Suppressor macrophage (primary cell): ENCODE measurements at regions not wholly inside any gene's neighbourhood (a gene's known extent, or its start where the extent isn't known, plus 50 kb on each side); places are given as distances from the start of the nearest gene placed in this dataset.

Experiments used
- DNase-seq, 4 experiments: peaks; one replicate each; pipeline ENCODE4 v3.0.0-alpha.2; 2020 to 2022

DNA sequence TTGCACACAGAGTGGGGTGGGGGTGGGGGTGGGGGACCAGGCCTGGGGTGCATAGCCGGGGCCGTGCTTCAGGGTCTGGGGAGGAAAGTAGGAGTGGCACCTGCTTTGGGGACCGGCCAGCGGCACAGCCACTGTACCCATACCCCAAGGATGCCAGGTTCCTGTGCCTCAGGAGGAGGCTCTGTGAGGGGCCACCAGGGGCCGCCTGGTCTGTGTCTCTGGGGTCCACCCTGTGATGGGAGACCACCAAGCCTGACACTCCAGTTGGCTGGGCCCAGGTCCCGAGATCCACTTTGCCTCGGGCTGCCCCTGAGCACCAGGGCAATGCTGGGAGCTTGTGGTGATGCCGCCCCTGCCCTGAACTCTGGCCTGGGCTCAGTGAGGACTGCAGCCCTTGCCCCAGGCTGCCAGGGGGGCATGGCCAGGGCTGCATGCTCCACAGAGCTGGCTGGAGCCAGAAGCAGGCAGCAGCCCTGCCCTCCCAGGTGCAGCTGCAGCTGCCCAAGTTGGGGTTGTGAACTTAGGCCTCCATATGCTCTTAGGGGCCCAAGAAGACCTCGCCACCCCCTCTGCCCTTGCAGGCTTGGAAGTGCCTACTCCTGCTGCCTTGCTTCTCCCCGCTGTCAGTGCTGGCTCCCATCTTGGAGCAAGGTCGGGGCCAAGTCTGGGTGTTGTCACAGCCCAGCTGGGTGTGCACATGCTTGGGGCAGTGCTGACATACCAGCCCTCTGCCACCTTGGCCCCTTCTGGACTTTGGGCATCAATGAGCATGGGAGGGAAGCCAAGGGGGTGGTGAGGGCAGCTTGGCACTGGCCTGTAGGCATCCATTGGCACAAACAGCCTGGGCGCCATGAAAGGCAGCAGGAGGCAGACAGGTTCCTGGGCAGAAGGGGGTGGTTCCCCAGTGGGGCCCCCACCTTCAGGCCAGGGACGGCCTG, 123.3 kb upstream of the THY1 start:
- DNase-seq, result no peak

DNA sequence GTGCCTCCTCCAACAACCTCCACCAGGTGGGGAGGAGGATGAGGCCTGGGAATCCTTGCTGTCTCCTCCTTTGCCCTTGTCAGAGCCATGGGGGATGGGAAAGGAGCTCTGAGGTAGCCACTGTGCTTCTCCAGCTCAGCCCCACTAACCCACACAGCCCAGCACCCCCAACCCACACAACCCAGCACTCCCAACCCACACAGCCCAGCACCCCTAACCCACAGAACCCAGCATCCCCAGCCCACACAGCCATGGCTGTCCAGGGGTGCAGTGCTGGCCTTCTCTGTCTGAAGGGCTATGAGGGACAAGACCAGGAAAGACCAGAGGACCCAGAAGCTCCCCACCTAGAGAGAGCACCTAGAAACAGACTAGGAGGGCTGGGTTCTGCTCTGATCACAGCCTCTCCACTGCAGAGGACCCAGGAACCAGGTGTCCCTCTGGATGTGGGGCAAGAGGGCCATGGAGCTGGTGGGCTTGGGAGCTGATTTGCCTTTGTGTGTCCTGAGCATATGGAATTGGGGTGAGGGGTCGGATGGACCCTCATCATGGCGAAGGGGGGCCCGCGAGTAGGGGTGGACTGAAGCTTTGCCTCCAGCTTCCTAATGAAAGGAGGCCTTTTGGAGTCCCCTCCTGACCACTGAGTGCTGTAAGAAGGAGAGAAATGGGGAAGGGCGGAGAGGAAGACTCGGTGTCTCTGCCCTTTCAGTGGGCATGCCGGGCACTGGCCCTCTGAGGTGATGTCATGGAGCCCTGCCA, 117.6 kb upstream of the THY1 start:
- peak in 3 of 4 experiments; percentile 27 to 36 (median 35) for DNase-seq

DNA sequence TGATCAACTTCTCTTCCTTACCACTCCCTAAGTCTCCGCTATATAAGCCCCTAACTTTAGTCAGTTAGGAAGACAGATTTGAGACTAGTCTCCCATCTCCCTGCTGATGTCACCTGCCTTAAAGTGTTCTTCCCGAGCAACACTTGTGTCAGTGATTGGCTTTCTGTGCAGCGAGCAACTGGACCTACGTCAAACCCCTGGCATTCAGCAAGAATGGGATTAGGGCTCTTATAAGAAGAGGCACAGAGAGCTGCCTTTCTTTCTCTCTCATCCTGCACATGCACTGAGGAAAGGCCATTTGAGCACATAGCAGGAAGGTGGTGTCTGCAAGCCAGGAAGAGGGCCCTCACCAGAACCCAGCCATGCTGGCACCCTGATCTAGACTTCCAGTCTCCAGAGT, 116.6 kb upstream of the THY1 start:
- DNase-seq, result no peak

DNA sequence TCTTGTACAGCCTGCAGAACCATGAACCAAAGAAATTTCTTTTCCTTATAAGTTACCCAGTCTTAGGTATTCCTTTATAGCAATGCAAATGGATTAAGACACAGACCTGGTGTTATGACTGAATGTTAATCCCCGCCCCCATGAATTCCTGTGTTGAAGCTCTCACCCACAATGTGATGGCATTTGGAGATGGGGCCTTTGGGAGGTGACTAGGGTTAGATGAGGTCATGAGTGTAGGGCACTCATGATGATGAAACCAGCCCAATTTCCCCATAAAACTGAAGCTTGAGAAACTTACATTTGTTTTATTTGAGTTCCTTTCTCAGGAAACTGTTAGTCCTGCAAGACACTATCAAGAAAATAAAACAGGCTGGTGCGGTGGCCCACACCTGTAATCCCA, 115.8 kb upstream of the THY1 start:
- DNase-seq, result peak; percentile 83 to 94 (median 89)

DNA sequence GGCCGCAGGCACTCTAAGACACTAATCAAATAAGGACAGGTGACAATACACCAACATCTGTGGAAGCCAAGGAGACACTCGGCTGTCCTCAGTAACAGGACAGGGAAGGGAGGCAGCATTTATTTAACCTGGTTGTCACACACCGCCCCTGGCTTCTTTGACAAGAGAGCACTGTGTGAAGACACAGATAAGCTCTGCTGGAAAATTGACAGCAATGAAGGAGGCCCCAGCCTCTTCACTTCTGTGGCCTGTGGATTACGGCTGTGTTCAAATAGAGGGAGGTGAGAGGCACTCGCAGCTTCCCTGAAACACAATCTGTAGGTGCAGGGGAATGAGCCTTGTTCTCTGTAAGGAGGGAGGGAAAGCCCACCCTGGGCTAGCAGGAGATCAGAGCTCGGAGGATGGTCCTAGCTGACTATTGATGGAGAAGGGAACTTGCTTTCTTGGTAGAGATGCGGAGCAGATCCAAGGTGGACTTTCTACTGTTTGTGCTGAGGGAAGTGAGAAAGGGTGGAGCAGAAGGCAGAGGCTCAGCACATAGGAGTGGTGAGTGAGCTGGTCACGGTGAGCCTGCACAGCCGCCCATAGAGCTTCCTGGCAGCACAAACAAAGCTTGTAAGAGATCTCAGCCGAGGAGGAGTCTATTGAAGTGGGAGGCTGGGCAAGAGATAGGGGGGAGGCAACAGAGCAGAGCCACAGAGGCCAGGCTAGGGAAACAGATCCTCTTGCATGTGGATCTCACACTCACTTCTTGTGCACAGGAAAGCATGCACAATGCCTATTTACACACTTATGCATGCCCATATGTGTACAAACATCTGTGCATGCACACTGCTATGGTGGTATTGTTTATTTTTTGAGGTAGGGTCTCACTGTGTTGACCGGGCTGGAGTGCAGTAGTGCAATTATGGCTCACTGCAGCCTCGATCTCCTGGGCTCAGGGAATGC, 114.6 kb upstream of the THY1 start:
- DNase-seq, result peak in 1 of 4 experiments; percentile 27

DNA sequence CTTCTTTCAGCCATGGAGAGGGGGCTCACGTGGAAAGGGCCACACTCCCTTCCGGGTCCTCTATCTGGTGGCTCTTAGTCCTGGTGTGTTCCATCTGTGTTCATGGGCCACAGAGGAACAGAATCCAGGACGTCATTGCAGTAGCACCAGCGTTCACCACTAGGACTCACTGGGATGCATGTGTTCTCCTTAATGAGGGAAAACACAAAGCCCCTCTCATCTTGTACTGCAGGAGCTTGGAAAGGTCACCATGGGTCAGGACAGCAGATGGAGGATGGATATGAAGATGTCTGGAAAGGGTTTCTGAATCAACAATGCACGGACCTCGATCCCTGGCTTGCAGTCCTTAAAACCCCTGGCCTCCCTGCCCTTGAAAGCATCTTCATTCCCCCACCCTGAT, 113.8 kb upstream of the THY1 start:
- no peak for DNase-seq

DNA sequence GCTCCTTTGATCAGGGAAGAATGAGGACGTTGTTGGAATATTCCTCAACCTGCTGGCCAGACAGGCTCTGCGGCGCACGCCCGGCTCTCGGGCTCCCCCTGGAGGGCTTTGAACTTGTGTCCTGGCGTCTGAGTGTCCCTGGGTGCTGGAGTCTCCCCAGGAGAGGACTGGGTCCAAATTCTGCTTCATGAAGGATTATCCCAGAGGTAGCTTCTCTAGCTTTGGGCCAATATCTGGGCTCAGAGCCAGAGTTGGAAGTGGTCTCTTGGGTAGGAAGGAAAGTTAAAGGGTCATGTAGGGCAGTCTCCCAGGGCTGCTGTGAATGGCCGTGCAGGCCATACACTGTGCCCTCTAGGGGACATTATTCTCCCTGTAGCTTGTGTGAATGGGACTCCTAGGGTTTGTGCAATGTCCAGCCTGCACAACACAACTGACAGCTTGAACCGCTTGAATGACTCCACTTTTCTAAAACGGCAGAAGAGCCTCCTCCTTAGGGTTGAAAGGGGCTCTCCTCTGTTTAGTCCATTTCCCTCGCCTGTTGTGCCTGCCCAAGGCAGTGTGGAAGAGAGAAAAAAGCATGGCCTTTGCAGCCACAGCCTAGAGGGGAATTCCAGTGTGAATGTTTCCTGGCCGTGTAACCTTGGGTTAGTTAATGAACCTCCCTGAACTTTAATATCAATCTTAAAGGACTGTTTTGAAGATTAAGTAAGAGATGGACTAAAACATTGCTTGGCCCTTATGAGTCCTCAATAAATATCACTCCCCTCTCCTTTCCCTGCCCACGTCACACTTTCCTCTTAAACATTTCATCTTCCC, 111.2 kb upstream of the THY1 start:
- peak; percentile 77 to 94 (median 91) for DNase-seq

DNA sequence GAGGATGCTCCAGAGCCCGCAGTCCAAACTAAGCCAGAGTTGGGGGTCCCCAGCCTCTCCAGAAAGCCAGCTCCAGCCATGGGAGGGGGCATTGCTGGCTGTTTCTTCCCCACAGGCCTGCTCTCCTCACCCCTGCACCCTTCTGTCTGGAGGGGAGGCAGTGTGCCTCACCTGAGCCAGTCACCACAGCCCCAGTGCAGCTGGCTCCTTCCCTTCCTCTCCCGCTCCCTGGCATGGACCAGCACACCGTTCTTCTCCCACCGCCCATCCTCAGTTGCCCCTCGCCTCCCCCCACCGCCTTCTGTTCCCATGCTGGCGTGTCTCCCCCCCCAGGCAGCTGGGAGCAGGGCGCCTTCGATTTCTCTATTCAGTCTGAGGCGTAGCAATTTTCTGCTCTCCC, 110.5 kb upstream of the THY1 start:
- no peak for DNase-seq

DNA sequence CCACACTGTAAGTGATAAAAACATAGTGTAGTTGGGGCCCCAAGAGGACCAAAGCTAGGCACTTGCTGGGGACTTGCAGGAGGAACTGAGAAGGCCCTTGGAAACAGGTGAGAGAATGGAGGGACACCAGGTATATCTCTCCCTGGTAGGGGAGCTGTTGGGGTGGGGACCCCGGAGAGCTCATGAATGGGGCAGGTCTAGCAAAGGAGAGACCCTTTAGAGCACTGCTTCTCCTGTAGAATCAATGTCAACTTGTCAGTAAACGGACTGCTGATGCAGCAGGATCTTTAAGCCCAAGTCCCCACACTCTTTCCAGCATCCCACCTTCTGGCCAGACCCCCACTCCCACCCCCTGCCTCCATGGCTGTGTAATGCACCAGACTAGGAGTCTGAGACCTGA, 109.6 kb upstream of the THY1 start:
- no peak for DNase-seq

DNA sequence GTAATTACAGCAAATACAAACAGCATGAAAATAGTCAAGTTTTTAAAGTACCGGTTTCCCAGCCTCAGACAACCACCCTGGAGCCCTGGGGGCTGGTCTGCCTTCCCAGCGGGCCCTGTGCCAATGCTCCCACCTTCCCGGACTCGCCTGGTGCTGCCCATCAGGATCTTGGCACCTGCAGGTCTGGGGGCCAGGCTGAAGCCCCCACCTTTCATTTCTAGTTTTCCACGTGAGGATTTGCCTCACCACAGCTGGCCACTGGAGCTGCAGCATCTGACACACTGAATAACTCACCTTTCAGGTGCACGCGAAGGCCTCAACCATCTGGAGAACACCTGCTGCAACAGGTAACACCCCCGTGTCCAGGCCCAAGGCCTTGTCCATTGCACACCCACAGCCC, 108.7 kb upstream of the THY1 start:
- DNase-seq, result no peak

DNA sequence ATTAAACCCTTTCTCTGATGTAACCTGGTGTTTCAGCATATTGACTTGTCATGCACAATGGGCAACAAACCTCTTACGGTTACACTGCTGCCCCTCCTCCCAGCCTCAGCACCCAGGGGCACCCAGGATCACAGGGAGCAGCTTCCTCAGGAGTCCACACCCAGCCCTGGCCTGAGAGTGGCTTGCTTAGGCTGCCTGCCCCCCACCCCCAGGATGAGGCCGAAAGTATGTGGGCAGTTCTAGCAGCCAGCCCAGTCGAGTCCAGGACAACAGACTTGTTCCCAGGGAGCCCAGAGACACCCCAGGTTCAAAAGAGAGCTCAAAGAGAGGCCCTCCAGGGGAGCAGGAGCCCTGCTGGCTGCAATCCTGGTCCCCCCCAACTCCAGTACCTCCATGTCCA, 108.1 kb upstream of the THY1 start:
- no peak for DNase-seq

DNA sequence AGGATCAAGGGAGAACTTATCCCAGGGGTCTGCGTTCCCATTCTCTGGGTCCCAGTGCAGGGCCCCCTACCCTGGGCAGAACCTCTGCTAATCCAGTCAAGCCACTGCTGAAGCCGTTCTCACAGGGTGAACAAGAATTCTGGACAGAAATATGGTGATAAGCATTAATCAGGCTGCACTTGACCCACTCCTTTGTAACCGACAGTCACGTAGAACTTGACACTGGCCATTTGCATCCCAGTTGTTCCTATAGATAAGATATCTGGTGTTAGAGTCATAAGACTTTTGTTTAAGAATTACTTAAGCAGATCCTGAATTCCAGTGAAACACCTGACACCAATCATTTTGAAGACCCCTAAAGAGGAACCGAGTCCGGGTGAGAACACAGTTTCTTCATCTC, 107.5 kb upstream of the THY1 start:
- no peak for DNase-seq

DNA sequence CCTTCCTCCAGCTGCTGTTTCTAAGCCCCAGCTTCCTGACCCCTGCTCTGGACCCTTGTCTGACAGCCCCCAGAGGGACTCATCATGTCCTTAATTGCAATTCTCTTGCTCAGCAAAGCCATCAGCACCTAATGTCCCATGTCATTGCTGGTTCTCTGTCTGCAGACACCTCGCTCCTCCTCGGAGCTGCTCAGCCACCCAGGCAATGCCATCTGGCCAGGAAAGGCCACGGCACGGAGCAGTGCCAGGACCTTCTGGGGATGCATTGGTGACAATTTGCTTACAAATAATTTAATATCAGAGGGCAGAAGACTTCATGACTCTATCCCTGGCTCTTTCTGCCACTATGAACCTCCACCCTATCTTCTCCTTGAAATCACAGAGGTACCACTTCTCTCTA, 107.0 kb upstream of the THY1 start:
- no peak for DNase-seq

DNA sequence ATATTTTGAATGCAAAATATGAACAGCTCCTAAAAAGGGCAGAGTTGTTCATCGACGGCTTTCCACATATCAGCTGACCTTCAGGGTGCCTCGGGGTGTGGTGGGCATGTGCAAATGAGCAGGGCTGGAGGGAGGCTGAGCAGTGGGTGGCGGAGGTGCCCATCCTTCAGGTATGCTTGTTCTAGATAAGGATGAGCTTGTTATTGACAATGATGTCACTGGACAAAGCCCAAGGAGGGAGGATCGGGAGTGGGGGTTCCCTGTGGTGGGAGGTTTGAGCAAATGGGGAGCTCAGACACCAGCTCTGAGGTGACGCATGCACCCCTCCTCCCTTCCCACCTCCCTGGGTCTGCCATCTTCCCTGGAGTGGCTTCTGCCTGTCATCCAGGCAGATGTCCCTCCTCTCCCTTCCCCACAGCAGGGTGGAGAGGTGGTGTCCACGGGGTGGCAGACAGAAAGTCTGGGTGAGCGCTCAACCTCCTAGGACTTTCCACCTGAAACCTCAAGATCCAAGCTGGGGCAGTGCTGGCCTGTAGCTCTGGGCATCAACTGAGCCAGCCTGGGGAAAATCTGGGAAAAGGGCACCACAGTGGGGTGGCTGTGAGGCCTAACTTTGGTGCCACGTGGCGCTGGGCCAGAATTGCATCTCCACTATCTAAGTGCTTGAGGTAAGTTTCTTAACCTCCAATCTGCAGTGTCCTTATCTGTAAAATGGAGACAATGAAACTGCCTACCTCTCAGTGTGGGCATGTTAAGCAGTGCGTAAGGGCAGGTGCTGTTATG, 106.3 kb upstream of the THY1 start:
- DNase-seq, result no peak

DNA sequence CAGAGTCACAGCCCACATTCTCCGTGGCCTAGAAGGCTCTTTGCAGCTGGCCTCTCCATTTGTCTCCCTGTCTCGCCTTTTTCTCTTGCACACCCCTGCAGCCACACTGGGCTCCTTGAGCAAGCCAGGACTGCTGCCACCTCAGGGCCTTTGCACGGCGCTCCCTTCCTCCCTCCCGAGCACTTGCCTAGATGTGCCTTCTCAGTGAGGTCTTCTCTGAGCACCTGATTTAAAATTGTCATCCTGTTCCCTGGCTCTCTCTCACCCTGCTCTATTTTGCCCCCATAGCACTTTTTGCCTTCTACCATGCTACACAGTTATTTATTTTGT, 102.9 kb upstream of the THY1 start:
- no peak for DNase-seq

DNA sequence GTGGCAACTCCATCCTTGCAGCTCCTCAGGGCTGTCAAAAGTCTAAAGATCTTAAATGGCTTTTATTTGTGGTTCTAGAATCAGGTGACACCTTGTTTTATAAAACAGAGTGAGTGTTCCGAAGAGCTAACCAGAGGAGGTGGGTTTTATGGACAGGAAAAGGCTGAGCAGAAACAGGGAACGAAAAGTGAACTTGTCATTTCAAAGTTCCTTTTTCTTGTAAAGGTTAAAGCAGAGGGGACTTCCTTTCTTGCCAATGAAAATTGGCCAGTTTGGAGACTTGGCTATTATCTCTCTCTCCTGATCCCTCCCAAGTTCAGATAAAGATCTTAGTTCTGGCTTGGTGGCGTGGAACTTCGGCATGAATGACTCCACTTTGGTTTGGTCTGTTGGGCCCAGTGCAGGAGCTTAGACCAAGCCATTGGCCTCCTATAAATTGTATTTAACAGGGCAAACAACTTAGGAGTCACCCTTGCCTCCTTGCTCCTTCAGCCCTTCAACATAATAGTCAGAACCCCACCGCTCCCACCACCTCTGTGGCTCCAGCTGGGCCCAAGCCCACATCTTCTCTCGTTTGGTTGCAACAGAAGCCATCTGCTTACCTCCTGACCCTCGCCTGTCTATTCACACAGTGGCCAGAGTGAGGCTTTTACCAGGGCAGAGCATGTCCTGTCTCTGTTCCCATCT, 102.4 kb upstream of the THY1 start:
- DNase-seq, result peak; percentile 50 to 78 (median 66)

DNA sequence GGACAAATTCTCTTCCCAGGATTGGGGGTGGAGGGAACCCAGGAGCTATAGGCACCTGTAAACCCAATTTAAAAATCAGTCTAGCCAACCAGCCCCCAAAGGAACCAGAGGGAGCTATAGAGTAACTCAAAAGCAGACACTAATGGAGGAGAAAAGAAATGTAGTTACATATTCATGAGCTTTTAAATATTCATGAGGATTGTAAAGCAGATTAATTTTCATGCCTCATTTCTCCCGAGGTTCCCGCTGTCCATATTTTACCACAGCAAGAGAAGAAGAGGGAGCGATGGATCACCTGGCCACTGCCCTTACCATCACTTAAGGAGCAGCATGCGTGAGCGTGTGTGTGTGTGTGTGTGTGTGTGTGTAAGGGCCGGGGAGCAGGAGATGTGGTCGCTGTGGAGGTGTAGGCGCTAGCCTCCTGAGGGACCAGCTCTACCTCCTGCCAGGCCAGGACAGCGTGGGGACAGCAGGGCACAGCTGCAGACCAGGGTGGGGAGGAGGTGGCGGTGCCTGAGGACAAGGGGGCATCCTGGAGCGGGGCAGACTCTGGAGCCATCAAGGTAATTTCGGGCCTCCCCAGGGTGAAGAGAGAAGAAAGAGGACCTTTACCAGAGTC, 100.7 kb upstream of the THY1 start:
- no peak for DNase-seq

DNA sequence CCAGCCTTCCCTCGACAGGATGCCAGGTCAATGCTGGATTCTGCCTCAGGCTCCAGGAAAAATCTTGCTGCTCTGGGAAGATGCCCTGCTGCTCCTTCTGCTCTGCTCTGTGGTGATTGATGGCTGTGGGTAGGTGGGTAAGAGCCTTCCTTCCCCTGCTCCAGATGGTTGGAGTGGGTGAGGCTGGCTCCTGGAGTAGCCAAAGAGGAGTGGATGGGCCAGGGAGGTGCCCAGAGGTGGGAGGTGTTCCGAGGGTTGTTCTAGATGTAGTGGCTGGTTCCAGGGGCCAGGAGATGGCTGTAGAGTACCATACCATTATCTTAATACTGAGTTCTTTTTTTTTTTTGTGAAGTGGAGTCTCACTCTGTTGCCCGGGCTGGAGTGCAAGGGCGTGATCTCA, 99.6 kb upstream of the THY1 start:
- no peak for DNase-seq

DNA sequence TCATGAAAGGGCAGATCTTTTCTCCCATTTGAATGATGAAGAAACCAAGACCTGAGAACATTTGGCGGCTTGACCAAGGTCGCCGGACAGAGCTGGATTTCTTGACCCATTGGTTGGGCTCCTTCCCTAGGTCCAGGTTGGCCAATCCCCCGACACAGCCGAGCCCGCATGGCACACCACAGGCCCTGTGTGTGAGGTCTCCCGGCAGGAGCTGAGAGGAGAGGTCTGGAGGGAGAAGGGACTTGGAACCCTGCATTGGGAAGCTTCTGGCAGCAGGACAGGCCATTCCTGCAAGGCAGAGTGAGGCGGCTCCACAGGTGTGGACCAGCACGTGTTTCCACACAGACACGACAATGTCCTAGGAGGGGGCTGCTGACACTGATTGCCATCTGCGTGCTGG, 98.6 kb upstream of the THY1 start:
- DNase-seq, result no peak

DNA sequence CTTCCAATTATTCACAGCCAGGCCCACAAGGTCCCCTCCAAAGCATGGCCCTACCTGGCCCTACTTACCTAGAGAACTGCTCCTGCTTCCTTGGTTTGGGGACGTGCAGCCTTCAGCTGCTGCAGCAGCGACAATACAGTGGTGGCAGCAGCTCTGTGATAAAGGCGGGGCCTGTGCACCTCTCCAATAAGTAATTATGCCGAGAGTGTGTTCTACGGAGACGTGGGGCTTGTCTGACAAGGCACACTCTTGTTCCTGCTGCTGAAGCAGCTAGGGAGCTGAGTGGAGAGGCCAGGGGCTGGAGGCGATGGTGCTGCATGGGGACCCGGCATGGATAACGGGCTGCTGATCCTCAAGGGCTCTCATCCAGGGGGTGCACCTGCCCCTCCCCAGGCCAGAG, 98.0 kb upstream of the THY1 start:
- no peak for DNase-seq
